ENCODE measurements at regions not wholly inside any gene's neighbourhood (a gene's known extent, or its start where the extent isn't known, plus 50 kb on each side); places are given as distances from the start of the nearest gene placed in this dataset.

DNA sequence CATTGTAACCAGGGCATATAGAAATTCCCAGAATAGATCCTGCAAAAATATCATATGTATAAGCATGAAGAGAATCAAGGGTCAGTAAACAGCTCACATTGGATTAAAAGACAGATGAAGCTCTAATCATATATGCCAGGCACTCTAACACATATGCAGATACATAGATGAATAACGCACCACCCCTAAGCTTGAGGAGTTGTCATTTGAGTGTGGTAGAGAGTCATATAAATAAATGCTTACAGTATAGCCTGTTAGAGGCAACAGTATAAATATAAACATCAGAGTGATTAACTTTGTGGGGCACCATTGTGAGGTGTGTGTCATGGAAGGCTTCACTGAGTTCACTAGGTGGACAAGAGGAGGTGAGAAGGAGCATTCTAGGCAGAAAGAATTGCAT lies 346.7 kb upstream of the PRICKLE1 start:
- TF ChIP-seq POLR2AphosphoS5 (IDR thresholded peaks at IDR 0.05) (no peak), POLR2A (IDR thresholded peaks at IDR 0.05) (no peak)

Measured in prostate gland (tissue), 1 donor.